BJ (cell line): ENCODE measurements at regions not wholly inside any gene's neighbourhood (a gene's known extent, or its start where the extent isn't known, plus 50 kb on each side); places are given as distances from the start of the nearest gene placed in this dataset.

ENCODE experiments used
- CTCF ChIA-PET: fragments of 350-600 bp; formaldehyde crosslinking; extraction: SDS; loops from one replicate; lab custom pipeline; 2021; ENCODE audit warnings: antibody characterized with exemption, inconsistent platforms; lab: Yijun Ruan, JAX
- POLR2A ChIA-PET: fragments of 300-600 bp; sonication (Branson Sonifier 250); formaldehyde crosslinking; extraction: SDS; loops from one replicate; lab custom pipeline; 2021; ENCODE audit warnings: antibody characterized with exemption; lab: Charles Lee
- DNase-seq: peaks from one replicate; pipeline ENCODE4 v3.0.0-alpha.2; 2011; ENCODE audit warnings: low read depth
- H3K27me3 ChIP-seq: 2 replicates; pipeline ENCODE4 v1.6.0; 2011; ENCODE audit warnings: low read length; ENCODE audit not compliant: control insufficient read depth, insufficient read depth
- H3K36me3 ChIP-seq: 2 replicates; pipeline ENCODE4 v1.5.1; 2011; ENCODE audit warnings: low read length; ENCODE audit not compliant: control insufficient read depth, insufficient read depth
- H3K4me3 ChIP-seq: 2 replicates; pipeline ENCODE4 v1.5.1; 2011; ENCODE audit warnings: low read depth, mild to moderate bottlenecking, control low read depth, low read length
- CTCF ChIP-seq: IDR thresholded peaks from 2 replicates; pipeline ENCODE4 v1.5.1; 2011; ENCODE audit warnings: low read depth, mild to moderate bottlenecking, control low read depth, inconsistent platforms, low read length, moderate library complexity; ENCODE audit not compliant: insufficient read depth

GRCh38 chr10:128307820-128308219, 181.6 kb upstream of the MKI67 start:
- POLR2A ChIA-PET: no interaction called here
- TF ChIP-seq CTCF: no peak
- Histone ChIP-seq H3K36me3 (no peaks in the 10 kb centered on the region), H3K27me3 (no peaks in the 10 kb centered on the region), H3K4me3 (no peak overlapping the region)
- CTCF ChIA-PET: no interaction called here
- DNase-seq: no peak

- Histone ChIP-seq H3K36me3 (no peaks in the 10 kb centered on the region), H3K27me3 (no peaks in the 10 kb centered on the region), H3K4me3 (no peak overlapping the region)
- no peak for DNase-seq
- ChIA-PET CTCF (no interaction called here), POLR2A (no interaction called here)
- no peak for TF ChIP-seq CTCF
Measured at GRCh38 chr10:128310971-128311658, 184.9 kb upstream of the MKI67 start.

DNA sequence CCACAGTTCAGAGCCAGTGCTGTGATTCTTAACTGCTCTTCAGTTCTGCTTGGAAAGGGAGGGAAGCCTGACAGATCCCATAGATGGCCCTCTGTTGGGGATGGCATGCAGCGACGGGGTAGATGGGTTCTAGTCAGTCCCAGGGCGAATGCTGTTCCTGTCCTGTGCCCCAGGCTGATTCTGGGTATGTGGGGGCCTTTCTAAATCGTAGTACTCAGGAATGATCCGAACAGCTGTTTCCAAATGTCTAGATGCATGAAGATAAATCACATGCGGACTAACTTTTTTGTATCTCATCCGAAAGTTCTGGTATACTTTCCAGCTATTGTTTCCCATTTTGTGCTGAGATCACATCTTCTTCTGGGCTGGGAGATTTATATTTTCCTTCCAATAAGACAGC, 186.0 kb upstream of the MKI67 start:
- ChIA-PET POLR2A (no interaction called here), CTCF (interaction anchor here (0.6 kb wide), 1 partner anchor 807 kb away, joined by 3 read pairs; no protein-coding TSS in a partner anchor)
- DNase-seq: no peak
- Histone ChIP-seq H3K27me3 (no peaks in the 10 kb centered on the region), H3K4me3 (no peak overlapping the region), H3K36me3 (no peaks in the 10 kb centered on the region)
- TF ChIP-seq CTCF: no peak

DNA sequence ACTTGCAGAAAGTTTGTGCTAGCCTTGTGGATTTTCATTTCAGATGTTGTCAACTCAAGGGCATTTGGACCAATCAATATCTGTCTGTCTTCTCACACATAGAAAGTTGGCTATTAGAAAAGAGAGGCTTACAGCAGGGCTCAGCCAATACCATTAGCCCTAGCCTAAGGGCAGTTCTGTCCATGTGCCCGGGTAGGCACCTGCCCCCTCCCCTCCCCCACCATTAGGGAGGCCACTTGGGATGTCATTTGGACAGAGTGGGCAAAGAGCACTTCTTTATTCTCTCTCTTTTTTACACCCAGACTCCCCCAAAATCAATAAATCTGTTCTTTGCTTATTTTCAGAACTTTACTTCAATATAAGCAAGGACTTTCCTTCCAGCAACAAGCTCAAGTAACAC, 188.5 kb upstream of the MKI67 start:
- ChIA-PET POLR2A (no interaction called here), CTCF (interaction anchor here (0.9 kb wide), 1 partner anchor 103 kb away, joined by 3 read pairs; no protein-coding TSS in a partner anchor)
- Histone ChIP-seq H3K27me3 (no peaks in the 10 kb centered on the region), H3K36me3 (no peaks in the 10 kb centered on the region), H3K4me3 (no peak overlapping the region)
- no peak for DNase-seq
- no peak for TF ChIP-seq CTCF

- ChIA-PET POLR2A (no interaction called here), CTCF (no interaction called here)
- no peak overlapping the region for H3K4me3 ChIP-seq
Measured at GRCh38 chr10:128316121-128316726, 190.0 kb upstream of the MKI67 start.

More at GRCh38 chr10:128316121-128316726, 190.0 kb upstream of the MKI67 start:
- no peaks in the 10 kb centered on the region for H3K27me3 ChIP-seq
- no peaks in the 10 kb centered on the region for H3K36me3 ChIP-seq
- no peak for TF ChIP-seq CTCF
- DNase-seq: no peak
